ELF-1 (cell line): ENCODE measurements at regions not wholly inside any gene's neighbourhood (a gene's known extent, or its start where the extent isn't known, plus 50 kb on each side); places are given as distances from the start of the nearest gene placed in this dataset.
"Not testable (repeated sequence)": the region's sequence is repeated elsewhere in the genome, so short reads cannot be mapped to it uniquely, and the experiment has no call there.

Experiments used
- DNase-seq: peaks from one replicate; pipeline ENCODE4 v3.0.0-alpha.2; 2016; ENCODE audit warnings: low read depth, low spot score

DNA sequence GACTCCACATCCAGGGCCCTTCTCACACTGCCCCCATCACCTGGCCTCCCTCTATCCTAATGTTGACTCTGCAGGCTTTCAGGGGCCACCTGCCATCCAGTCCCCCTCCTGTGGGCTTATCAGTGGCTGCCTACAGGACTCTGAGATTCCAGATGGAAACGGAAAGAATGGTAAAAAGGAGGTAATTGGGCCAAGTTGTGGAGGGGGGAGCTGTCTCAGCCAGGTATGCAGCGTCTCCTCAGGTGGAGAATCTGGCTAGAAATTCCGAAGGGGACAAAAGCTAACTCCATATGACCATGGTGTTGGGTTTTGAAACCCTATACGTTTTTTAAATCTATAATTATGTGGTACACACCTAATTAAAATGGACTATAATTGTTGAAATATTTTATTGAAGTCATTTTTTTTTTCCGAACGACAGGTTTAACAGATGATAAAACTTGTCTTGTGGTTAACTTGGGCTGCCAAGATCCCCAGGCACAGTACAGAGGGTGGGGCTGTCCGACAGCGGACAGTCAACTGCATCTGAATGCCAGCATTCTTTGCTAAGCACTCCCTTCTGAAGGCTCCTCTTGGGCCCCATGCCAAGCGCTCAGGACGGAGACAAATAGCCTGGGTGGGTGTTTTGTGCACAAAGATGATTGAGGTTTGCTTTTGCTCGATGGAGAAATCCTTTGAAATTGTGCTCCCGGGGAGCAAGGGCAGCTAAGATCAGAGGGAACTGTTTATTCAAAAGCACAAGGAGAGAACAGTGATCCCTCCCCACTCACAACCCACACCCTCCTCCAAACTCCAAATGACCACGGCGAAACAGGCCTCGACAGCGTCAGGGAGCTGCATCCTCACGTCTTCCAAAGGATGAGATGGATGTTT, 365.6 kb downstream of the BCL11B start:
- peak; percentile 56 for DNase-seq

GRCh38 chr14:98907271-98907670, 364.7 kb downstream of the BCL11B start:
- DNase-seq = peak; percentile 40

GRCh38 chr14:98908050-98908449, 363.9 kb downstream of the BCL11B start:
- peak; percentile 84 for DNase-seq

GRCh38 chr14:98909251-98909944, 362.6 kb downstream of the BCL11B start:
- no peak for DNase-seq

- no peak for DNase-seq
Measured at GRCh38 chr14:98910061-98910460, 361.9 kb downstream of the BCL11B start.

DNA sequence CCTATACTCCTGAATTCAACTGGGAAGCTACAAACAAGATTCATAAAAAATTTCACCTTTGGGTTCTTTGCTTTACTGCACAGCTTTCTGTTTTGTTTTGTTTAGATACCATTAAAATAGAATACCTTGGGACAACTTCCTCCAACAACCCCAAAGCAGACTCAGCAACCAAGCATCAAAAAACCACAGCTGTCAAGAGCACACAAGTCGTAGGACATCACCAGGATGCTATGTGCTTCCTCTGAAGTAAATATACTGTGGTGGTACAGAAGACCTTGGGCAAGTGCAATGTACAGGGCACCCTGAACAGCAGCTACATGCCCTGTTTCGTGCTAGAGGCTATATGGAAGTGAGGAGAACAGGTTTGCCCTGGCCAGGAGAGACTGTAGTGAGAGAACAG, 359.3 kb downstream of the BCL11B start:
- DNase-seq = no peak

DNA sequence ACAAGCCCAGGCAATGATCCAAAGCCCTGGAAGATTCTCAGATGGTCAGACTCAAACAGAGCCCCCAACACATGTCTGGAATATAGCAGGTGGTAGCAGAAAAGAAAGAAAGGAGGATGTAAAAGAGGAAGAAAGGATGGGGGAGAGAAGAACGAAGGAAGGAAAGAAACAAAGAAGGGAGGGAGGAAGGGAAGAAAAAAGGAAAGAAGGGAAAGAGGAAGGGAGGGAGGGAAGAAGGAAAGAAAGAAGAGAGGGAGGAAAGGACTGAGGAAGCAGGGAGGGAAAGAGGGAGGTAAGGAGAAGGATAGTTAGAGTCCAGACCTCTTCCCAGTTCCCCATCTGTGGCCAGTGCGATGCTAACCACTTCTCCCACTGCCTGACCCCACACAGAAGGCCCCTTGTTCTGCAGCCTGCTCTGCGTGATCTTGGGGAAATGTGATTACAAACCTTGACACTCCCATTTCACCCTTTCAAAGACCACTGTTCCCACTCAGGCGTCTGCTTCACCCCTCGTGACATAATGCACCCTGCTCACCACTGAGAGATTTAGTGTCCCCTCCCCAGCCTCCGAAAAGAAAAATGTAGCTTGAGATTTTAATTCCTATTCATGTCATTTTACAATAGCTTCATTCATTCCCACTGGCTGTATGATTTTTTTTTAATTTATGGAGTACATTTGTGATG, 357.9 kb downstream of the BCL11B start:
- no peak for DNase-seq

- DNase-seq = no peak
Measured at GRCh38 chr14:98914942-98915341, 357.1 kb downstream of the BCL11B start.

DNA sequence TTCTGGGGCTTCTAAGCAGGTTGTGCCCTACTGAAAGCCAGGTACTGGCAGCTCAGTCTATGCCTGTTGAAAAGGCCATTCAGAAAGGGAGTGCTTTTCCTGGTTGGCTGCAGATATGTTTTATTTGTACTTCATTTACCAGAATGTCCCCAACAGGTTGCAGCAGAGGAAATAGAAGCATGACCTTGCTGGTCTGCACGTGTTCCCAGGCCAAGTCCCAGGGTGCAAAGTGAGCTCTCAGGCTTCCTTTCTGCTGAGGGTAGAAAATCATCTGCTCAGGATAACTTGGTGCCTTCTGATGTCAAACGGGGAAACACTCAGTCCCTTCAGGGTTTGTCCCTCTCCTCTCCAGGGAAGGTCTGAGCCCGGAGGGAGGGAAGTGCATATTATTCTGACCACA, 356.4 kb downstream of the BCL11B start:
- DNase-seq = no peak

GRCh38 chr14:98916036-98916435, 356.0 kb downstream of the BCL11B start:
- DNase-seq = no peak

DNA sequence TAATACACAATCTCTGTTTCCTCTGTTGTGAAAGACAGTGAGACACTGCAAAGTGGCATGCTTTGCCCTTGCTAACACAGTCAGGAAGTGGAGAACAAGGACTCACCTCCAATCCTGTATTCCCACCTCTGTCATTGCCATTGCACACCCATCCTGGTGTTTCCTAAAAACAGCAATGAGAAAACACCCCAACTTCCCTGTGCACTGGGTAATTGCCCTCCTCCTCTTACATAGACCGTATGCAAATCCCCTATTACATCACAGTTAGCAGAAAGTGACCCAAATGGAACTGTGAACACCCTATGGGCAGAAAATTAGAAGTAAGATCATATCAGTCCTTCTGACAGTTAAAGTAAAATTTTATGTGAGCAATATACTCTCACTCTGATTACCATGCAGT, 355.5 kb downstream of the BCL11B start:
- no peak for DNase-seq

DNA sequence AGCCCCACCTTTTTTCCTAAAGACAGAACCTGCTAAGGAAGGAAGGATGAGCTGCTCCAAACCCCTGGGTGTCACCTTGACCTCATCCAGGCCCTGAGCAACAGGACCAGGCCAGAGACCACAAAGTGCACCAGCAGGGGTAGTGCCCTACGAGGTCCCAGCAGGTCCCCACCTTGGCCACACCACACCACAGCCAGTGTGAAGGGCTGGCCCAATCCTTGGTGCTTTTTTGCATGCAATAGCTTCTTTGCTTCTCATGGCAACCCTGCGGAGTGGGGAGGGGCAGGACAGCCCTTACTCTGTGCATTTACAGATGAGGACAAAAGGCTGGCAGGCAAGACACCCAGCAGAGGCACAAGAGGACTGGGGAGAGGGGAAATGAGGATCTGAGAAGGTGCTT, 352.6 kb downstream of the BCL11B start:
- peak; percentile 36 for DNase-seq

DNA sequence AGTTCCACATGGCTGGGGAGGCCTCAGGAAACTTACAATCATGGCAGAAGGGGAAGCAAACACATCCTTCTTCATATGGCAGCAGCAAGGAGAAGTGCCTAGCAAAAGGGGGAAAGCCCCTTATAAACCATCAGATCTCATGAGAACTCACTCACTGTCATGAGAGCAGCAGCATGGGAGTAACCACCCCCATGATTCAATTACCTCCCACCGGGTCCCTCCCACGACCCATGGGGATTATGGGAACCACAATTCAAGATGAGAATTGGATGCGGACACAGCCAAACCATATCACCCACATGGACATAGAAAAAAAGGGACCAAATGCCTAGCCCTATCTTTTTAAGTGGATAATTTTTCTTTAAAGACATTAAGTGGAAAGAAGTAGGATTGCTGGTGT, 350.7 kb downstream of the BCL11B start:
- DNase-seq = not testable (repeated sequence)

GRCh38 chr14:98923596-98923995, 348.4 kb downstream of the BCL11B start:
- no peak for DNase-seq

DNA sequence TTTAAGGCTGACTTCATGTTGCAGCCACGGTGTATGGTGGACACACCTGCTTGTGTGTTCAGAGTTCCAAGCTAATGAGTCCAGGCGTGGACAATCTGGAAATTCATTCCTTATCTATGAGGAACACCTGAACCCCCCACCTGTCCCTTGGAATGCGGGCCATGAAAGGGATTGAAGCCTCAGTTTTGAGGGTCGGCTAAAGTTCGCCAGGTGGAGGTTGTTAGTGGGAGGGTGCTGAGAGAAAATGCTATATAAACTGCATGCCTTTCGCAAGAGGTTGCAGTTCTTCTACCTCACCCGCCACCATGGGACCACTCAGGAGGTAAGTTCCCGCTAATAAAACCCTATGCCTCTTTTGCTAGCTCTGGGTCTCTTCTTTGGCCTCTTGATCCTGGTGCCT, 348.0 kb downstream of the BCL11B start:
- no peak for DNase-seq

- DNase-seq = no peak
Measured at GRCh38 chr14:98925354-98926040, 346.5 kb downstream of the BCL11B start.

- DNase-seq = no peak
Measured at GRCh38 chr14:98926146-98926545, 345.9 kb downstream of the BCL11B start.

- DNase-seq = no peak
Measured at GRCh38 chr14:98926801-98927200, 345.2 kb downstream of the BCL11B start.

DNA sequence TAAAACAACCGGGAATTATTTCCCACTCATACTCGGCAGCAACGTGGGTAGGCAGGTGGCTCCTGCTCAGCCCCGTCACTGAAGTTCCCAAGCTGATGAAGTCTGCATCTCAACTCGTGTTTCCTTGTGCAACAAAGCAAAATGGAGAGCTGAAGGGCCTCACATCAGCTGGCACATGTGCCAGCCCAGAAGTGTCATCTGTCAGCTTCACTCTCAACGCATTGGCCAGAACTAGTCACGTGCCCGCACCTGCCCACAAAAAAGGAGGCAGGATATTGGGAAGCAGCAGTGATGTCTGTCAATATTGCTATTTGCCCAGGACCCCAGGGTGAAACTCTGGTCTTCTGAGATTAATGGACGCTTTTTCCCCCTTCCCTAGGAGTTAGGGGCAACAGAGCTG, 344.0 kb downstream of the BCL11B start:
- DNase-seq = no peak

DNA sequence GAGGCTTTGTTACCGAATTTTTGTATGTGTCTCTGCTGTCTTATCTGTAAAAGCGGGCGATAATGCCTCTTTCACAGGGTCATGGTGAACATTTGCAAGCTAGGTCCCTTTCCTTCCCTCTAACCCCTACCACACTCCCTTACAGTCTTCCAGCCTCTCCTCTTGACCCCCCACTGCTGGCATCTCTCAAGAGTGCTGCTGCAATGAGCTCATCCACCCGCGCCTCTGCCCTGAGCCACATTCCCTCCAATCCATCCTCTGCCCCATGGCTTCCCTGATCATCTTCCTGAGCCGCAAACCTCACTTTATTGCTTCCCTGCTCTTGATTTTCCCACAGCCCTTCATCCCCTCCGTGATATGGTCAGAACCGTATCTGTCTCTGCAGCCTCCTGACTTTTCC, 343.6 kb downstream of the BCL11B start:
- DNase-seq = no peak

DNA sequence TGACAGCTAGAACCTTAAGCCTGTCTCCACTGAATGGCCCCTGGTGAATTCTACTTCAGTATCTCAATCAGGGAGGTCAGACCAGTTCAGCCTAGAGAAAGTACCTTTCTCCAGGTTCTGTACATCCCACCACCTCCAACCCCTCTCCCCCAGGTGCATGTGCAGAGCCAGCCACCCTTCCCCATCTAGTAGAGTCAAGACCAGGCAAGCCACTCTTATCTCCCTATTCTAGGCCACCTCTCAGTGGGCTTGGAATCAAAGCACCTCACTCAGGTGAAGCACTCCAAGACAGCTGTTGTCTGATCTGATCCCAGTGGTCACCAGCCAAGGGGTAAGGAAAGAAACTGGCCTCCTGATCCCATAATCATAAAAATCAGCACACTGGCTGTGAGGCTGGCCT, 340.9 kb downstream of the BCL11B start:
- DNase-seq = no peak

DNA sequence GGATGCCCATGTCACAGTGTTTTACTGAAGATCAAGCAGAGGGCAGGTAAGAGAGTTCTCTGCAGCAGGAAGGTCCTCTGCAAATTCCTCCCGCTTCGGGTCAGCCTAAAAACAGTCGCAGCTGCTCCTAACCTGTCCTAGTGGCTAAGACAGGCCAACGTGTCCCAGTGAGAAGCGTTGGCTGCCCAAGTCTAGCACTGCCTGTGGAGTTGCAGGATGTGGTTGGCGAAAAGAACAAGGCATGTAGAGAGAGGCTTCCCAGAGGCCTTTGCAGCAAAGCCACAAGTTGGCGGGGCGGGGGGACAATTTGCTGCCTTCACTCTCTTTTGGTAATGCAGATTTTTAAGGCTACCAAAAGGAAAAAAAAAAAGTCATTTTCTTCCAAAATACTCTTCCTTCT, 340.1 kb downstream of the BCL11B start:
- no peak for DNase-seq
